RPMI8226 (cell line): ENCODE measurements at regions not wholly inside any gene's neighbourhood (a gene's known extent, or its start where the extent isn't known, plus 50 kb on each side); places are given as distances from the start of the nearest gene placed in this dataset.

Source experiments
- DNase-seq: peaks from one replicate; pipeline ENCODE4 v3.0.0-alpha.2; 2015

GRCh38 chr1:199172171-199173124 lies 533.6 kb downstream of the PTPRC start:
- DNase-seq, result no peak

GRCh38 chr1:199173356-199173755 lies 534.5 kb downstream of the PTPRC start:
- no peak for DNase-seq

GRCh38 chr1:199174336-199174735 lies 535.5 kb downstream of the PTPRC start:
- DNase-seq, result no peak

- no peak for DNase-seq
Measured at GRCh38 chr1:199176713-199177112, 537.9 kb downstream of the PTPRC start.

- no peak for DNase-seq
Measured at GRCh38 chr1:199177241-199177640, 538.4 kb downstream of the PTPRC start.

- DNase-seq, result no peak
Measured at GRCh38 chr1:199178646-199179045, 539.8 kb downstream of the PTPRC start.

- no peak for DNase-seq
Measured at GRCh38 chr1:199182186-199182843, 543.5 kb downstream of the PTPRC start.

GRCh38 chr1:199184180-199184579 lies 545.3 kb downstream of the PTPRC start:
- DNase-seq, result no peak

- DNase-seq, result no peak
Measured at GRCh38 chr1:199194862-199195261, 556.0 kb downstream of the PTPRC start.

- no peak for DNase-seq
Measured at GRCh38 chr1:199197695-199198094, 558.9 kb downstream of the PTPRC start.

- no peak for DNase-seq
Measured at GRCh38 chr1:199202331-199202730, 563.5 kb downstream of the PTPRC start.

GRCh38 chr1:199204231-199204630 lies 565.4 kb downstream of the PTPRC start:
- DNase-seq, result no peak

GRCh38 chr1:199205740-199206441 lies 567.1 kb downstream of the PTPRC start:
- no peak for DNase-seq

- DNase-seq, result no peak
Measured at GRCh38 chr1:199208847-199209246, 570.0 kb downstream of the PTPRC start.

GRCh38 chr1:199218065-199218464 lies 579.2 kb downstream of the PTPRC start:
- no peak for DNase-seq

GRCh38 chr1:199218533-199218932 lies 579.7 kb downstream of the PTPRC start:
- no peak for DNase-seq

GRCh38 chr1:199220031-199220430 lies 581.2 kb downstream of the PTPRC start:
- DNase-seq, result no peak

GRCh38 chr1:199221371-199222150 lies 582.7 kb downstream of the PTPRC start:
- no peak for DNase-seq

- no peak for DNase-seq
Measured at GRCh38 chr1:199223936-199224335, 585.1 kb downstream of the PTPRC start.

- DNase-seq, result no peak
Measured at GRCh38 chr1:199226163-199226562, 587.3 kb downstream of the PTPRC start.

- DNase-seq, result no peak
Measured at GRCh38 chr1:199242147-199242546, 603.3 kb downstream of the PTPRC start.

- no peak for DNase-seq
Measured at GRCh38 chr1:199242601-199243000, 603.8 kb downstream of the PTPRC start.
